ENCODE measurements at regions not wholly inside any gene's neighbourhood (a gene's known extent, or its start where the extent isn't known, plus 50 kb on each side); places are given as distances from the start of the nearest gene placed in this dataset.

- DNase-seq (ENCODE audit: low read depth, low spot score), result no peak
Measured at GRCh38 chr17:73723317-73723716, 79.1 kb upstream of the SDK2 start.

DNA sequence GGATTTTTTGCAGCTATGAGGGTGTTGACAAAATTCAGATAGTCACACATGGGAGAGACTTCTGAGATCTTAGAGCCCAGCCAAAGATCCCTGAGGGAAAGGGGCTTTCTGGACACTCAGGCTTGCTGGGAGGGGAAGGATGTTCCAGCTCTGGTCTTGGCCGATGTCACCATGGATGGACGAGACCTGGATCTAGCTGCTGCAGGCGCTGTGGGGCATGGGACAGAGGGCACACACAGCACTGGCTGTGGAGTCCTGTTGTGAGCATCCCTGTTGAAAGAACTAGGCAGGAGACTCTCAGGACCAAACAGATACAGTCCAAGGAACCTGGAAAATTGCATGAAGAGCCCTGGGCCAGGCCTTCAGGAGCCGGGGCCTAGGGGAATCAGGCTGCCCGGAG lies 80.1 kb upstream of the SDK2 start:
- no peak for DNase-seq (ENCODE audit: low read depth, low spot score)

DNA sequence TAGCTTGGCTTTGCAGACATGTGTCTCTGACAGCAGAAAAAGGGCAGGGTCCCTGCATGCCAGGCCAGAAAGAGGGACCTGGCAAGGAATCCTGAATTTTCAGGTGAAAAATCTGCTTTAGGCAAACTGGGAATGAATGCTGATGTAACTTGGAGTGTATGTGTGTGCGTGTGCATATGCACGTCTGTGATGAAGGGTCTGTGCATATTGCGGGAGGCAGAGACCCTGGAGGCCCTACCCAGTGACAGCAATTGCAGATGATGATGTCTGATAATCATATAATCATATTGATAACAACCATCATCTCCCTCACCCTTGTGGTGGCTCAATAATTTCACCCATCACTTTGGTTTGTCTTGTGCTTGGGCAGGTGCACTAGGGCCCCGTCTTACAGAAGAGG lies 80.7 kb upstream of the SDK2 start:
- DNase-seq (ENCODE audit: low read depth, low spot score), result no peak

GRCh38 chr17:73725794-73726515 lies 81.7 kb upstream of the SDK2 start:
- DNase-seq (ENCODE audit: low read depth, low spot score), result no peak

DNA sequence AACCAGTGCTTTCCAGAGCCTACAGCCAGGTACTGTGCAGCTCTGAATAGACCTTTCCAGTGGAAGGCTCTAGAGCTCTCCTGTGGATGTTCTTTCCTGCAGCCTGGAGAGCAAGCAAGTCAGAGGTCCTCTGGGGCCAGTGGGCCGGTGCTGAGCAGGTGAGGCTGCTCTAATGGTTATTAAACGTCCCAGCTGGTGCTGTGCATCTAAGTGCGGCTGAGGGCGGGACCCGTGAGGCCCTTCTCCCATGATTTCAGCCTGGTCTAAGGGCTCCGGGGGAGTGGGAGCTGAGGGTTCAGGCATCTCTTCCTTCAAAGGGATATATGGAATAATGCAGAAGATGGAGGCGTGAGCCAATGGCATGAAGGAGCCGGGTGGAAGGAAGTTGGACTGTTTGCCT lies 83.7 kb upstream of the SDK2 start:
- no peak for DNase-seq (ENCODE audit: low read depth, low spot score)

DNA sequence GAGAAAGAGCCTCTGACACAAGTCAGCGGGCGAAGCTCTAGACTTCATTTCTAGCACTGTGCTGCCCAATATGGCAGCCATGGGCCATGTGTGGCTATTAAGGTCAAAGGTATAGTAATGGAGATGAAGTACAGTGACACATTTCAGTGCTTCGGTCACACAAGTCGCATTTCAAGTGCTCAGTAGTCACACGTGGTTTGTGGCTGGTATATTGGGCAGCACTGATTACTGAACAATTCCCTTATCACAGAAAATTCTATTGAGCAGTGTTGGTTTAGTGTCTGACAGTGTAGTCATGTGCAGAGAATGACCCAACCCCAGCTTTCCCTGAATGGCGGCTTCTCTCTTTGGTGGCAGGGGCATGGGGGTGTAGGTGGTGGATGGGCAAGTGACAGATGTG lies 84.9 kb upstream of the SDK2 start:
- DNase-seq (ENCODE audit: low read depth, low spot score), result no peak

- DNase-seq (ENCODE audit: low read depth, low spot score), result no peak
Measured at GRCh38 chr17:73731733-73732132, 87.5 kb upstream of the SDK2 start.

- no peak for DNase-seq (ENCODE audit: low read depth, low spot score)
Measured at GRCh38 chr17:73733517-73733916, 89.3 kb upstream of the SDK2 start.

DNA sequence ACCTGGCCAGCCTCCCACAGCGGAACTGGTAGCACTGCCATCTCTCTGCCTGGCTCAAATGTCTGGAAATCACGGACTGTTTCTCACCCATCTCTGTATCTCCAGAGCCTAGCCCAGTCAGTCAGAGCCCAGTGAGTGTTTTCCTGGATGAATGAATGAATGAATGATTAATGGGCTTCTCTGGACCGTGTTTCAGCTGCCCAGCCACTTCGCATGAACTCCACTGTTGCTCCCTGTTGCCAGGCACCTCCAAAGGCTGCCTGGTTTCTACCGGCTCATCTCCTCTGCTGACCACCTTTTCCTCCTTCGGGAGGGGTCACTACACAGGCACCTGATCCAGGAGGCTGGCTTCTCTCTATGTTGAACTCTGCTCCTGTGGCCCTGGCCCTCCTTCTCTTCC lies 91.0 kb upstream of the SDK2 start:
- no peak for DNase-seq (ENCODE audit: low read depth, low spot score)

DNA sequence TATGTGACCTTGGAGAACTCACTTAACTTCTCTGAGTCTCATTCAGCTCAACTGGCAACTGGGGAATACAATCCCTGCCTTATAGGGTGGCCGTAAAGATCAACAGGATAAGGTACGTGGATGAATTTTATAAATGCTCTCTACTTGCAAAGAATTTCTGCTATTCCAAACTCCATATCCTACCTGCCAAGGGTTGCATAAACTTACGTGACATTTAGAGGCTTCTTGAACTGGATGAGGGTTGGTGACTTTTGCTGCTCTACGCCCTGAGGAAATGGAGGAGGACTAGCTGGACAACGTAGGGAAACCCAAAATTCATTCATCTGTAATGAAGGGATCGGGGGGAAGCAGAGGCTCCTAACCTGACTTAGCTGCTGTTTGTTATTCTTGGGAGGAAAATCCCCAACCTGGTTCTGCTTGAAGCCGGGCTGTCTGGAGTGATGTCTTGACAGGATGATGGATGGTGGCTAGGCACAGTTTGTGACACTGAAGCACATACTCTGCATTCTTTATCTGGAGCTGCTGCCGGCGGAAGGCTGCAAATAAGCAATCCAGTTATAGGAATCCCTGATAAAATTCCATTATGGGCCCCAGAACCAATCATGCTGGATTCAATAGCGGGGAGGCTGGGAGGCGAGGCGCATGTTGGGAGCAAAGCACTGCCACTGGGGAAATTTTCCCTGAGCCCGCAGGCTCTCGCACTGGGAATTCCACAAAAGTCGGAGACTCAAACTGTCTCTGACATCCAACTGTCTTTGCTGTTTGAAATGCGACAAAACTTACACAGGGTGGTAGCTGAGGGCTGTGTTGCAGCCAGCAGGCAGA lies 94.7 kb upstream of the SDK2 start:
- DNase-seq (ENCODE audit: low read depth, low spot score), result no peak

DNA sequence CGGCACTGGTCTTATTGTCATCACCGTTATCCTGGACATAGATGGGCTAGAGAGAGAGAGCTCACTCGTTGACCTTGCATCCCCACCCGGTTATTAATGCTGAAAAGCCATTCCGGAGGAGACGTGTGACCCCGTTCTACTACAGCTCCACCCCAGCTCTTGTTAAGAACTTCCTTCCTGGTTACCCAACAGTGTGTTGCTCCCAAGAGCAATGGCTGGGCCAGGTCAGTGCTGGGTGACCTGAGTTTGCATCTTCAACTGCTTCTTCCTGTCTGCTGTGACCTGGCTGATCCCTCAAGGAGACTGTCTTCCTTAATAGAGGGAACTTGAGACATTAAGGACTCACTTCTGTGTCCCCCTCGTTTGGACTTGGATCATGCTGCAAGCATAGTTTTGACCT lies 96.1 kb upstream of the SDK2 start:
- DNase-seq (ENCODE audit: low read depth, low spot score), result no peak

DNA sequence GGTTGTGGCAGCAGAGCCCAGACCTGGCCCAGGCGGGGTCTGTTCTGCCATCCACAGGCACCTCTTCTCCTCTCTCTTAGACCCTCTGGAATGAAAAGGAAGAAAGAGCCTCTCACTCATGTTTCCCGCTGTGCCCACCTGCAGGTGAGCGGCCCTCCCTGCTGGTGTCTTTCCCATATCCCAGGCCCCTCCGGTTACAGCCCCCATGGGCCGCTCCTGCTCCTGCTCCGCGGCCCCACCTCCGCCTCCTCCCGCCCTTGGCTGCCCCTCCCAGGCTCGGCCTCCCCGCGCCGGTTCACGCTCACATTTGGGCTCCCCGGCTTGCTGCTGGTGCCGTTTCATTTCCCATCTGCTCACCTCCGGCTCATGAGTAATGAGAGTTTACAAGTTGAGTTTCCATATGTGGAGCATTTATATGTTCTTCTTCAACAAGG lies 98.7 kb upstream of the SDK2 start:
- DNase-seq (ENCODE audit: low read depth, low spot score), result no peak

DNA sequence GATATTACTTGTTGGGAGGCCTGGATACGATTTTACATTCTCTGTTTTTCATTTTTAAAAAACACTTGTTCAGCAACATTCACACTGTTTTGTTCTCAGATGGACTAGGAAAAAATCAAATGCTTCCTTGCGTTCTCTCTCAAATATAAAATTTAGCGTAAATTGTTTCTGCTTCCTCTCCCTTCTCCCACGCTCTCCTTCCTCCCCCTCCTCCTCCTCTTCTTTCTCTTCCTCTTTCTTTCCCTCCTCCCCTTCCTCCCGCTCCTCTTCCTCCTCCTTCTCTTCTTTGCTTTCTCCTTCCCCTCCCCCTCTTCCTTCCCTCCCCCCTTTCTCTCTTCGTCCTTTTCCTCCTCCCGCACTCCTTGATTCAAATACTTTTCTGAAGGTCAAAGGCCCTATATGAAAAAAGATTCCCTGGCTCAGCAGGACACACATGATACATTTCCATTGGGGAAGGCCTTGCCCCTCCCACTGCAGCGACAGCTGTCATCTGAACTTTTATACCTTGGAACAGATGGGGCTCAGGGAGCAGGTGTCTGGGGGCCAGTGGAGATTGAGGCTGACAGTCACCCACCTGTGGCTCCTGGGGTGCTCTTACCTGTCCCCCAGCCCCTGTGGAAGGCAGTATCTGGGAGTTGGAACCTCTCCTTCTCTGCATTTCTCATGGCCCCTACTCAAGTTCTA lies 99.4 kb upstream of the SDK2 start:
- DNase-seq (ENCODE audit: low read depth, low spot score), result no peak

GRCh38 chr17:73744411-73744810 lies 100.2 kb upstream of the SDK2 start:
- DNase-seq (ENCODE audit: low read depth, low spot score), result no peak

DNA sequence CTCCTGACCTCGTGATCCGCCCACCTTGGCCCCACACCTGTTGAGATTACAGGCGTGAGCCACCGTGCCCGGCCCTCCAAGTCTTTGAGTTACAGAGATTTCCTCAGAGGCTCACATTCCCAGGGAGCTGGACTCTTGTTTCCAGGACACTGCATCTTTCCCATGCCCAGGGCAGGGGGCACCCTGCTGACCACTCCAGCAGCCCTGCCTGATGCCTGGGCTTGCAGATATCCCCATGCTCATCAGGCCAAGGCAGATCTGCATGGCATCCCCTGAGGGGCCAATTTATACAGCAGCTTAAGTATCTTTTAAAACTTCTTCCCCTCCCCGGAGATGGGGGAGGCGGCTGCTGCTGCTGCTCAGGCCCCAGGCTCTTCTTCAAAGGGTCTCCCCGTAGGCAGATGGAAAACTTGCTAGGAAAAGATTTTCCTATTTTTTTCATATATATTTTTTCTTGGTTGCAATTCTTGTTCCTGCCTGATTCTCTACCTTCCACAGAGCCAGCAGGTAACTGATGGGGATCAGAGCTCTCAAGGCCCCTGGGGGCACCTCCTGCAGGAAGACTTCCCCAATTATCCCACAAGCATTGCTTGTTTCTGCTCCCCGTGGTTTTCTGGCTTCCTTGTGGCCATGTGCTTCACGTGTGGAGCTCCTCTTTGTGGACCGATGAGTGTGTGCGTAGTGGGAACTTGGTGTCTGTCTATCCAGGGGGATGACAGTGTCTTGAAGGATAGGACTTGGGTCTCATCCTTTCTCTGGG lies 102.2 kb upstream of the SDK2 start:
- no peak for DNase-seq (ENCODE audit: low read depth, low spot score)

- DNase-seq (ENCODE audit: low read depth, low spot score), result no peak
Measured at GRCh38 chr17:73747221-73748002, 103.2 kb upstream of the SDK2 start.

GRCh38 chr17:73748508-73748907 lies 104.3 kb upstream of the SDK2 start:
- no peak for DNase-seq (ENCODE audit: low read depth, low spot score)

GRCh38 chr17:73749337-73749823 lies 105.1 kb upstream of the SDK2 start:
- DNase-seq (ENCODE audit: low read depth, low spot score), result no peak

GRCh38 chr17:73749928-73750605 lies 105.8 kb upstream of the SDK2 start:
- no peak for DNase-seq (ENCODE audit: low read depth, low spot score)

GRCh38 chr17:73750975-73751374 lies 106.7 kb upstream of the SDK2 start:
- no peak for DNase-seq (ENCODE audit: low read depth, low spot score)
